KMS-11 (cell line): ENCODE measurements at regions not wholly inside any gene's neighbourhood (a gene's known extent, or its start where the extent isn't known, plus 50 kb on each side); places are given as distances from the start of the nearest gene placed in this dataset.

ENCODE experiments used
- H2AFZ ChIP-seq: fragments of 200-600 bp; sonication (generic); 2 replicates; pipeline ENCODE4 v1.6.1; 2016; ENCODE audit warnings: antibody characterized with exemption, mixed run types, low read depth
- H3K27ac ChIP-seq: fragments of 200-600 bp; sonication (generic); 2 replicates; pipeline ENCODE4 v1.6.1; 2016; ENCODE audit warnings: mild to moderate bottlenecking, mixed run types
- H3K27me3 ChIP-seq: fragments of 200-600 bp; sonication (generic); 2 replicates; pipeline ENCODE4 v1.6.1; 2017; ENCODE audit warnings: mild to moderate bottlenecking, low read depth, mixed run types, moderate library complexity; ENCODE audit not compliant: insufficient read depth
- H3K36me3 ChIP-seq: fragments of 200-600 bp; sonication (generic); 2 replicates; pipeline ENCODE4 v1.6.1; 2017; ENCODE audit warnings: mild to moderate bottlenecking, mixed run types; ENCODE audit not compliant: insufficient read depth
- H3K4me1 ChIP-seq: fragments of 200-600 bp; sonication (generic); 2 replicates; pipeline ENCODE4 v1.6.1; 2016; ENCODE audit warnings: mild to moderate bottlenecking, low read depth, mixed run types; ENCODE audit not compliant: poor library complexity, severe bottlenecking
- H3K4me2 ChIP-seq: fragments of 200-600 bp; sonication (generic); 2 replicates; pipeline ENCODE4 v1.7.0; 2016; ENCODE audit warnings: mild to moderate bottlenecking, mixed run types
- H3K4me3 ChIP-seq: fragments of 200-600 bp; sonication (generic); IDR thresholded peaks from 2 replicates; pipeline ENCODE4 v1.6.1; 2017; ENCODE audit warnings: low read depth, low read length, mixed read lengths; ENCODE audit not compliant: insufficient read depth
- H3K79me2 ChIP-seq: fragments of 200-600 bp; sonication (generic); 2 replicates; pipeline ENCODE4 v1.6.1; 2016; ENCODE audit warnings: low read depth, mixed run types; ENCODE audit not compliant: insufficient read depth
- H3K9ac ChIP-seq: fragments of 200-600 bp; sonication (generic); 2 replicates; pipeline ENCODE4 v1.6.1; 2016; ENCODE audit warnings: mild to moderate bottlenecking, mixed run types
- H4K20me1 ChIP-seq: fragments of 200-600 bp; sonication (generic); 2 replicates; pipeline ENCODE4 v1.6.1; 2016; ENCODE audit warnings: mild to moderate bottlenecking, mixed run types; ENCODE audit not compliant: insufficient read depth
- TF ChIP-seq, protein P1 (sequence below): fragments of 200-600 bp; sonication (generic); conservative IDR thresholded peaks from 2 replicates; pipeline ENCODE4 v1.6.1; 2017; ENCODE audit warnings: low read depth, mild to moderate bottlenecking, antibody characterized with exemption, low read length, moderate library complexity, mixed read lengths

- Histone ChIP-seq H3K27me3 (no peaks in the 10 kb centered on the region), H3K4me1 (peaks cover 6% of the 10 kb centered on the region), H3K9ac (no peak overlapping the region), H3K27ac (no peak overlapping the region), H4K20me1 (no peaks in the 10 kb centered on the region), H3K4me2 (no peak overlapping the region), H3K36me3 (no peaks in the 10 kb centered on the region), H2AFZ (no peak overlapping the region), H3K79me2 (no peaks in the 10 kb centered on the region), H3K4me3 (no peak overlapping the region)
- TF ChIP-seq, protein P1, sequence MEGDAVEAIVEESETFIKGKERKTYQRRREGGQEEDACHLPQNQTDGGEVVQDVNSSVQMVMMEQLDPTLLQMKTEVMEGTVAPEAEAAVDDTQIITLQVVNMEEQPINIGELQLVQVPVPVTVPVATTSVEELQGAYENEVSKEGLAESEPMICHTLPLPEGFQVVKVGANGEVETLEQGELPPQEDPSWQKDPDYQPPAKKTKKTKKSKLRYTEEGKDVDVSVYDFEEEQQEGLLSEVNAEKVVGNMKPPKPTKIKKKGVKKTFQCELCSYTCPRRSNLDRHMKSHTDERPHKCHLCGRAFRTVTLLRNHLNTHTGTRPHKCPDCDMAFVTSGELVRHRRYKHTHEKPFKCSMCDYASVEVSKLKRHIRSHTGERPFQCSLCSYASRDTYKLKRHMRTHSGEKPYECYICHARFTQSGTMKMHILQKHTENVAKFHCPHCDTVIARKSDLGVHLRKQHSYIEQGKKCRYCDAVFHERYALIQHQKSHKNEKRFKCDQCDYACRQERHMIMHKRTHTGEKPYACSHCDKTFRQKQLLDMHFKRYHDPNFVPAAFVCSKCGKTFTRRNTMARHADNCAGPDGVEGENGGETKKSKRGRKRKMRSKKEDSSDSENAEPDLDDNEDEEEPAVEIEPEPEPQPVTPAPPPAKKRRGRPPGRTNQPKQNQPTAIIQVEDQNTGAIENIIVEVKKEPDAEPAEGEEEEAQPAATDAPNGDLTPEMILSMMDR = no peak
These were observed 77.9 kb upstream of the GLS start for GRCh38 chr2:190802626-190803209.

DNA sequence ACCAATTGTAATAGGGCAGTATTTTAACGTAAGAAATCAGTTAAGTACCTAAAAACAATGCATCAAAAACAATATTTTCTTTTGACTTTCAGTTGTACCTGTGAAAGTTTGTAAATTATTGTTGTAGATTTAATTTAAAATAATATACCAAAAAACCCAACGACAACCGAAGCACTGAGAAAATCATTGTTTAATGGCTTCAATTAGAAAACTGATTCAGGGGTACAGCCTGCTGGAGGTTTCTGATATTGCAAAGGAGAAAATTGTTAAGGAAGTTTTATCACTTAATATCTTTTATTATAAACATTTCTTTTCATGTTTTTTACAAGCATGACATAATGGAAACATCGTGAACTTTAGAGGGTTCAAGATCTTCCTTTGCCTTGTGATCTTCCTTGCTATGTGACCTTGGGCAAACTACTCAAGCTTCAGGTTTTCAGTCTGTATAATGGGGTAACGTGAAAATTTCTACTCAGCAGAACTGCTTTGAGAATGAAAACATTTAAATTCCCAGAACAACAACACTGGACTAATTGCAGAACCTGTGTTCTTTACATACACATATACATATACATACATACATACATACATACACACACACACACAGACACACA is 76.3 kb upstream of the GLS start:
- peaks cover 6% of the 10 kb centered on the region for H3K4me1 ChIP-seq
- no peak overlapping the region for H2AFZ ChIP-seq
- H3K79me2 ChIP-seq = no peaks in the 10 kb centered on the region
- H3K4me2 ChIP-seq = no peak overlapping the region
- H3K36me3 ChIP-seq = no peaks in the 10 kb centered on the region
- TF ChIP-seq, protein P1 = peak; percentile 41; the same call in 1 of the 2 replicates
- H3K27ac ChIP-seq = no peak overlapping the region
- no peaks in the 10 kb centered on the region for H4K20me1 ChIP-seq
- H3K27me3 ChIP-seq = no peaks in the 10 kb centered on the region
- no peak overlapping the region for H3K4me3 ChIP-seq
- H3K9ac ChIP-seq = no peak overlapping the region

GRCh38 chr2:190805126-190805525 is 75.5 kb upstream of the GLS start:
- TF ChIP-seq, protein P1 = no peak
- H3K36me3 ChIP-seq = no peaks in the 10 kb centered on the region
- no peaks in the 10 kb centered on the region for H4K20me1 ChIP-seq
- H3K4me2 ChIP-seq = no peak overlapping the region
- H3K4me3 ChIP-seq = no peak overlapping the region
- H3K27ac ChIP-seq = no peak overlapping the region
- no peaks in the 10 kb centered on the region for H3K79me2 ChIP-seq
- no peak overlapping the region for H2AFZ ChIP-seq
- H3K27me3 ChIP-seq = no peaks in the 10 kb centered on the region
- H3K4me1 ChIP-seq = peaks cover 6% of the 10 kb centered on the region
- no peak overlapping the region for H3K9ac ChIP-seq

- Histone ChIP-seq H3K4me3 (no peak overlapping the region), H2AFZ (no peak overlapping the region), H3K27me3 (no peaks in the 10 kb centered on the region), H3K4me1 (peaks cover 6% of the 10 kb centered on the region), H3K36me3 (no peaks in the 10 kb centered on the region), H3K79me2 (no peaks in the 10 kb centered on the region), H3K4me2 (no peak overlapping the region), H3K27ac (no peak overlapping the region), H3K9ac (no peak overlapping the region), H4K20me1 (no peaks in the 10 kb centered on the region)
- TF ChIP-seq, protein P1 = no peak
These were observed 74.8 kb upstream of the GLS start for GRCh38 chr2:190805843-190806242.
